ENCODE measurements at regions not wholly inside any gene's neighbourhood (a gene's known extent, or its start where the extent isn't known, plus 50 kb on each side); places are given as distances from the start of the nearest gene placed in this dataset.
"Not testable (repeated sequence)": the region's sequence is repeated elsewhere in the genome, so short reads cannot be mapped to it uniquely, and the experiment has no call there.

- ChIA-PET POLR2A (no interaction called here), CTCF (no interaction called here)
- ATAC-seq (ENCODE audit: low read depth) (no peak), DNase-seq (no peak)
- Mint-ChIP-seq H3K27ac (no peak overlapping the region), H3K36me3 (ENCODE audit: low read depth) (no peaks in the 10 kb centered on the region), H3K4me3 (no peak overlapping the region), H3K9me3 (peaks cover 11% of the 10 kb centered on the region), H3K4me1 (no peaks in the 10 kb centered on the region), H3K27me3 (no peaks in the 10 kb centered on the region)
- intact Hi-C loops (cut with micrococcal nuclease), result no loop called here
- TF ChIP-seq, protein P1, sequence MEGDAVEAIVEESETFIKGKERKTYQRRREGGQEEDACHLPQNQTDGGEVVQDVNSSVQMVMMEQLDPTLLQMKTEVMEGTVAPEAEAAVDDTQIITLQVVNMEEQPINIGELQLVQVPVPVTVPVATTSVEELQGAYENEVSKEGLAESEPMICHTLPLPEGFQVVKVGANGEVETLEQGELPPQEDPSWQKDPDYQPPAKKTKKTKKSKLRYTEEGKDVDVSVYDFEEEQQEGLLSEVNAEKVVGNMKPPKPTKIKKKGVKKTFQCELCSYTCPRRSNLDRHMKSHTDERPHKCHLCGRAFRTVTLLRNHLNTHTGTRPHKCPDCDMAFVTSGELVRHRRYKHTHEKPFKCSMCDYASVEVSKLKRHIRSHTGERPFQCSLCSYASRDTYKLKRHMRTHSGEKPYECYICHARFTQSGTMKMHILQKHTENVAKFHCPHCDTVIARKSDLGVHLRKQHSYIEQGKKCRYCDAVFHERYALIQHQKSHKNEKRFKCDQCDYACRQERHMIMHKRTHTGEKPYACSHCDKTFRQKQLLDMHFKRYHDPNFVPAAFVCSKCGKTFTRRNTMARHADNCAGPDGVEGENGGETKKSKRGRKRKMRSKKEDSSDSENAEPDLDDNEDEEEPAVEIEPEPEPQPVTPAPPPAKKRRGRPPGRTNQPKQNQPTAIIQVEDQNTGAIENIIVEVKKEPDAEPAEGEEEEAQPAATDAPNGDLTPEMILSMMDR (IDR thresholded peaks at IDR 0.05), result no peak
These were observed 187.6 kb upstream of the CNTN6 start for GRCh38 chr3:905217-905616.

- no peaks in the 10 kb centered on the region for H3K4me1 Mint-ChIP-seq
- ChIA-PET CTCF (no interaction called here), POLR2A (no interaction called here)
- ATAC-seq (ENCODE audit: low read depth), result no peak
- TF ChIP-seq, protein P1 (IDR thresholded peaks at IDR 0.05), result no peak
- no peak for DNase-seq
- intact Hi-C loops (cut with micrococcal nuclease), result no loop called here
- H3K4me3 Mint-ChIP-seq, result no peak overlapping the region
- H3K27me3 Mint-ChIP-seq, result no peaks in the 10 kb centered on the region
- no peak overlapping the region for H3K27ac Mint-ChIP-seq
- no peaks in the 10 kb centered on the region for H3K36me3 Mint-ChIP-seq (ENCODE audit: low read depth)
- H3K9me3 Mint-ChIP-seq, result peaks cover 5% of the 10 kb centered on the region
These were observed 186.1 kb upstream of the CNTN6 start for GRCh38 chr3:906739-907138.

- ChIA-PET POLR2A (no interaction called here), CTCF (no interaction called here)
- no peaks in the 10 kb centered on the region for H3K36me3 Mint-ChIP-seq (ENCODE audit: low read depth)
- ATAC-seq (ENCODE audit: low read depth) (no peak), DNase-seq (no peak)
- intact Hi-C loops (cut with micrococcal nuclease), result no loop called here
- no peaks in the 10 kb centered on the region for H3K27me3 Mint-ChIP-seq
- no peaks in the 10 kb centered on the region for H3K4me1 Mint-ChIP-seq
- TF ChIP-seq, protein P1 (IDR thresholded peaks at IDR 0.05), result no peak
- no peak overlapping the region for H3K27ac Mint-ChIP-seq
- H3K9me3 Mint-ChIP-seq, result no peaks in the 10 kb centered on the region
- no peak overlapping the region for H3K4me3 Mint-ChIP-seq
These were observed 184.0 kb upstream of the CNTN6 start for GRCh38 chr3:908839-909238.

DNA sequence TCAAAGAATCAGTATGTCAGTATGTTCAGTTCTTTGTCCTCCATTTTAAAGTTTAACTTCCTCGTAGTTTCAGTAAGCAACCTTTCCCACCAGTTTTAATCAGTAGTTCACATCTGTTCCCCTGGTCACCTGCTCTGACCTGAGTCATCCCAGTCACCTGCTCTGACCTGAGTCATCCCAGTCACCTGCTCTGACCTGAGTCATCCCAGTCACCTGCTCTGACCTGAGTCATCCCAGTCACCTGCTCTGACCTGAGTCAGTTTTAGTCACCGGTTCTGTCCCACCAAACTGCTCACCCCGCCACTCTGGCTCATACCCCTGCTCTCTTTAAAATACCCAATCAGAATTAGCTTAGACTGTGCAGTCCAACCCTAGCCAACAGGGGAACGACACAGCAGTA lies 180.1 kb upstream of the CNTN6 start:
- H3K9me3 Mint-ChIP-seq; H3K27ac Mint-ChIP-seq; H3K27me3 Mint-ChIP-seq; H3K4me1 Mint-ChIP-seq; POLR2A ChIA-PET; H3K36me3 Mint-ChIP-seq (ENCODE audit: low read depth); CTCF ChIA-PET; intact Hi-C loops (cut with micrococcal nuclease); DNase-seq; H3K4me3 Mint-ChIP-seq; ATAC-seq (ENCODE audit: low read depth): not testable (repeated sequence)

DNA sequence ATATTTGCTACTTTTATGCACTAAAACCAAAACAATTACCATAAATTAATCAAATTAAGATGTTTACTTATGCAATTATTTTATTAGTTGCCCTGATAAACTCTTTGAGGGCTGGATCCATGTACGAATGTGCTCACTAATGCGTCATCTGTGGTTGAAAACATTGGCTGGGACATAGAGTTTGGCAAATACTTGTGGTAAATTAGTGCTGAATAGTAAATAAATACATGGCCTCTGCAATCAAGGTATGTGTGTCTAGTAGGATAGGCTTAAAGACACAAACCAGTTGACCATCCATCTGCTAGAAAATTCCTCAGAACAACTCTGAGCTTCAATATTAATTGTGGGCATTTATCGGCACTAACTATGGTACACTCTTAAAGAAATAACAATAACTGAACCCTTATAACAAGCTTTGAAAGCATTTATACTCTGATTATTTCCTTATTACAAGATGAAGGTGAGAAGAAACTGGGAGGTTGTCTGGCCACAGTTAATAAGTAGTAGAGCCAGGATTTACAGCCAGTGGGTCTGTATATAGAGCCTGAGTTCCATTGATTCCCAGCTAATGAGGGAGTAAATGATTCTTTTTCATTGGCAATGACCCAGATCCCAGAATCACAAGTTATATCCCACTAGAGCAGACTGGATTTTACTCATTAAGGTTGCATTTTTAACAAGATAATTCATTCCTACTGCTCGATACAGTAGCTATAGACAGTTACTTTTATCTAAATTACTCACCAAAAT lies 169.5 kb upstream of the CNTN6 start:
- TF ChIP-seq, protein P1 (IDR thresholded peaks at IDR 0.05), result no peak
- DNase-seq (no peak), ATAC-seq (ENCODE audit: low read depth) (no peak)
- ChIA-PET CTCF (no interaction called here), POLR2A (no interaction called here)
- intact Hi-C loops (cut with micrococcal nuclease), result no loop called here
- H3K9me3 Mint-ChIP-seq, result no peaks in the 10 kb centered on the region
- no peaks in the 10 kb centered on the region for H3K4me1 Mint-ChIP-seq
- no peaks in the 10 kb centered on the region for H3K36me3 Mint-ChIP-seq (ENCODE audit: low read depth)
- H3K27ac Mint-ChIP-seq, result no peak overlapping the region
- H3K4me3 Mint-ChIP-seq, result no peak overlapping the region
- H3K27me3 Mint-ChIP-seq, result no peaks in the 10 kb centered on the region

DNA sequence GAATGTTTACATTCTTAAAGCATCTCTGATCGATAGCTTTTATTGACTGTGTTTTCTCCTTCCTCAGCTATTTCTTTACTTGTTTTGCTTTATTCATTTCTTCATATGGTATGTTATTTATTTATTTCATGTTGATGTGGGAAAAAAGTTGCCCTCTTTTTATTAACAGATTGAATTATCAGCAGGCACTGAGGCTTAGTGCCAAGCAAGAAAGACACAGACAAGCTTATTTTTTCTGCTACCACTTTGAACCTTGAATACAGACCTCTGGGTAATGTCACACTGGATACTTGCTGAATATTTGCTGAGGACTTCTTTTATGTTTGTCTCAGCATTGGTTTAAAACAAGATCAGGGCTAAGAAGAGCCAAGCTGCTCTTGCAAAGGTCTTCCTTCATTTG lies 162.0 kb upstream of the CNTN6 start:
- ATAC-seq (ENCODE audit: low read depth) (no peak), DNase-seq (no peak)
- no peaks in the 10 kb centered on the region for H3K36me3 Mint-ChIP-seq (ENCODE audit: low read depth)
- no peak overlapping the region for H3K27ac Mint-ChIP-seq
- no peaks in the 10 kb centered on the region for H3K9me3 Mint-ChIP-seq
- POLR2A ChIA-PET, result no interaction called here
- intact Hi-C loops (cut with micrococcal nuclease), result no loop called here
- TF ChIP-seq, protein P1 (IDR thresholded peaks at IDR 0.05), result no peak
- CTCF ChIA-PET, result no interaction called here
- H3K4me1 Mint-ChIP-seq, result no peaks in the 10 kb centered on the region
- H3K4me3 Mint-ChIP-seq, result no peak overlapping the region
- no peaks in the 10 kb centered on the region for H3K27me3 Mint-ChIP-seq

All from activated B cell treated with CpG ODN at 0.5 μM for 24 hours (primary cell).